ENCODE measurements at regions not wholly inside any gene's neighbourhood (a gene's known extent, or its start where the extent isn't known, plus 50 kb on each side); places are given as distances from the start of the nearest gene placed in this dataset.

- POLR2A ChIA-PET, result no interaction called here
- CTCF ChIA-PET, result no interaction called here
- no peak for TF ChIP-seq CTBP1 (IDR thresholded peaks at IDR 0.05; ENCODE audit: borderline replicate concordance)
- TF ChIP-seq ZNF384 (IDR thresholded peaks at IDR 0.05), result no peak
- TF ChIP-seq FOXM1 (IDR thresholded peaks at IDR 0.05; ENCODE audit: borderline replicate concordance), result no peak
- TF ChIP-seq ARNT (IDR thresholded peaks at IDR 0.05), result no peak
- no peak for TF ChIP-seq SP1 (IDR thresholded peaks at IDR 0.05)
- no peak for TF ChIP-seq TARDBP (IDR thresholded peaks at IDR 0.05)
- no peak for TF ChIP-seq NFRKB (IDR thresholded peaks at IDR 0.05)
- no peak for DNase-seq (ENCODE audit: extremely low spot score)
Observed at GRCh38 chr2:176642074-176642473, 372.8 kb downstream of the MTX2 start.

GRCh38 chr2:176643646-176644045, 374.4 kb downstream of the MTX2 start:
- TF ChIP-seq ELF4 (IDR thresholded peaks at IDR 0.05) (no peak), FOXA1 (IDR thresholded peaks at IDR 0.05) (no peak), CTBP1 (IDR thresholded peaks at IDR 0.05; ENCODE audit: borderline replicate concordance) (no peak), BHLHE40 (IDR thresholded peaks at IDR 0.05; ENCODE audit: borderline replicate concordance) (no peak), TARDBP (IDR thresholded peaks at IDR 0.05) (no peak), NFRKB (IDR thresholded peaks at IDR 0.05) (no peak), PKNOX1 (IDR thresholded peaks at IDR 0.05) (no peak), FOXK2 (IDR thresholded peaks at IDR 0.05) (no peak), L3MBTL2 (conservative IDR thresholded peaks at IDR 0.05) (no peak), LEF1 (IDR thresholded peaks at IDR 0.05; ENCODE audit: borderline replicate concordance) (no peak), SP1 (IDR thresholded peaks at IDR 0.05) (no peak), FOXM1 (IDR thresholded peaks at IDR 0.05; ENCODE audit: borderline replicate concordance) (no peak), ARNT (IDR thresholded peaks at IDR 0.05) (no peak), HDGF (IDR thresholded peaks at IDR 0.05; ENCODE audit: borderline replicate concordance) (no peak), SUZ12 (IDR thresholded peaks at IDR 0.05) (no peak), ZNF384 (IDR thresholded peaks at IDR 0.05) (no peak)
- ChIA-PET CTCF (interaction anchor here (0.6 kb wide), 1 partner anchor 209 kb away, joined by 3 read pairs; no protein-coding TSS in a partner anchor), POLR2A (interaction anchor here (1.2 kb wide), 1 partner anchor 507 kb away, joined by 3 read pairs; no protein-coding TSS in a partner anchor)
- peak; percentile 21 for DNase-seq (ENCODE audit: extremely low spot score)

DNA sequence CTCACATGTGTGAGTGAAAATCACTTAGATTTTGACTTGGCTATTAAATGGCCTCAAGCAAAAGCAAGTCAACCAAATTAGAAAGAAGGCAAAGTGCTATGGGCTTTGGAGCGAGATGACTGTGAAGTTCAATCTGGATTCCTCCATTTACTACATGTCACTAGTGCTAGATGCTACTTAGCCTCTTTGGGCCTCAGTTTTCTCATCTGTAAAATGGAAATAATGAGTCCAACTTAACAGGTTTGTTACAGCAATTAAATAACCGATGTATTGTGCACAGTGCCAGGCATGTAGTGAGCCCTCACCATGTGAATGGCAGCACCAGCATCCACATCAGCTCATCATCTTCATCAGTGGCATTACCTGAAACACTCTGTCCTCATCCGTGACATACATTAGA, 376.3 kb downstream of the MTX2 start:
- ChIA-PET CTCF (no interaction called here), POLR2A (no interaction called here)
- TF ChIP-seq FOXK2 (IDR thresholded peaks at IDR 0.05), result no peak
- TF ChIP-seq TARDBP (IDR thresholded peaks at IDR 0.05), result no peak
- no peak for TF ChIP-seq CTBP1 (IDR thresholded peaks at IDR 0.05; ENCODE audit: borderline replicate concordance)
- no peak for TF ChIP-seq L3MBTL2 (conservative IDR thresholded peaks at IDR 0.05)
- no peak for TF ChIP-seq FOXA1 (IDR thresholded peaks at IDR 0.05)
- no peak for TF ChIP-seq PKNOX1 (IDR thresholded peaks at IDR 0.05)
- TF ChIP-seq BHLHE40 (IDR thresholded peaks at IDR 0.05; ENCODE audit: borderline replicate concordance), result no peak
- TF ChIP-seq FOXM1 (IDR thresholded peaks at IDR 0.05; ENCODE audit: borderline replicate concordance), result no peak
- no peak for TF ChIP-seq HDGF (IDR thresholded peaks at IDR 0.05; ENCODE audit: borderline replicate concordance)
- TF ChIP-seq NFRKB (IDR thresholded peaks at IDR 0.05), result no peak
- TF ChIP-seq ARNT (IDR thresholded peaks at IDR 0.05), result no peak
- TF ChIP-seq SP1 (IDR thresholded peaks at IDR 0.05), result no peak
- no peak for DNase-seq (ENCODE audit: extremely low spot score)

DNA sequence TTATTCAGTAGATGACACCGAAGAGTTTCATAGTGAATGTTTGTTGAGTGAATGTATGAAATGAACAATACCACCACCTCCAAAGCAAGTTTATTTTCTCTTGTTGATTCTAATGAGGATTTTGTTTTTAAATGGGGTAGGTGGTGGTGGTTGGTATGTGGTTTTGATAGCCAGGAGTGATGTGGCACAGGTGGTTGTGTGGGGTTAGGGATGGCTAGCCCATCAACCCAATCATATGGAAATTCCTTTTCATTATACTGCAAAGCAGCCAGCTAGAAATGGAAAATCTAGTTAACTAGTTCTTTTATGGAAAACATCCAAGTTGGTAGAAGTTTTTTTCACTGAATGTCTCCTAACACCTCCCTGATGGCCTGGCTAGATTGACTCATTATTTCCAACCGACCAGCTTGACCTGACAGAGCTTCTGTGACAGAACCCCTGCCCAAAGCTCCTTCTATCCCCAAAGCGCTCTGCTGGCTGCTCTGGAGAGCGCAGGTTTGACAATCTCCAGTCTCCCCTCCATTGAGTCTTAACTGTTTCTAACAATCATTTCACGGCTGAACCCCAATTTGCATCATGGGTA, 376.9 kb downstream of the MTX2 start:
- ChIA-PET POLR2A (no interaction called here), CTCF (no interaction called here)
- TF ChIP-seq ZNF384 (IDR thresholded peaks at IDR 0.05) (no peak), TARDBP (IDR thresholded peaks at IDR 0.05) (no peak), HDGF (IDR thresholded peaks at IDR 0.05; ENCODE audit: borderline replicate concordance) (no peak), FOXK2 (IDR thresholded peaks at IDR 0.05) (no peak), LEF1 (IDR thresholded peaks at IDR 0.05; ENCODE audit: borderline replicate concordance) (no peak), FOXM1 (IDR thresholded peaks at IDR 0.05; ENCODE audit: borderline replicate concordance) (no peak), SUZ12 (IDR thresholded peaks at IDR 0.05) (no peak), NFRKB (IDR thresholded peaks at IDR 0.05) (no peak), CTBP1 (IDR thresholded peaks at IDR 0.05; ENCODE audit: borderline replicate concordance) (no peak)
- no peak for DNase-seq (ENCODE audit: extremely low spot score)

- no peak for DNase-seq (ENCODE audit: extremely low spot score)
- ChIA-PET POLR2A (no interaction called here), CTCF (interaction anchor here (1.1 to 1.2 kb wide), 2 partner anchors 93 to 501 kb away, joined by 3 to 6 read pairs; no protein-coding TSS in a partner anchor)
- TF ChIP-seq LEF1 (IDR thresholded peaks at IDR 0.05; ENCODE audit: borderline replicate concordance) (no peak), BHLHE40 (IDR thresholded peaks at IDR 0.05; ENCODE audit: borderline replicate concordance) (no peak), HDGF (IDR thresholded peaks at IDR 0.05; ENCODE audit: borderline replicate concordance) (no peak), PKNOX1 (IDR thresholded peaks at IDR 0.05) (no peak), SP1 (IDR thresholded peaks at IDR 0.05) (no peak), FOXM1 (IDR thresholded peaks at IDR 0.05; ENCODE audit: borderline replicate concordance) (no peak), FOXA1 (IDR thresholded peaks at IDR 0.05) (no peak), SUZ12 (IDR thresholded peaks at IDR 0.05) (no peak), CTBP1 (IDR thresholded peaks at IDR 0.05; ENCODE audit: borderline replicate concordance) (no peak), ARNT (IDR thresholded peaks at IDR 0.05) (no peak)
Observed at GRCh38 chr2:176647325-176648165, 378.3 kb downstream of the MTX2 start.

Measured in HEK293T (cell line).